Activated naive CD4-positive, alpha-beta T cell treated with anti-CD3 and anti-CD28 coated beads, Interleukin-2, amount 50 U/mL, for 16 hours (primary cell): ENCODE measurements at regions not wholly inside any gene's neighbourhood (a gene's known extent, or its start where the extent isn't known, plus 50 kb on each side); places are given as distances from the start of the nearest gene placed in this dataset.
"Not testable (repeated sequence)": the region's sequence is repeated elsewhere in the genome, so short reads cannot be mapped to it uniquely, and the experiment has no call there.

Source experiments
- DNase-seq: peaks from one replicate; pipeline ENCODE4 v3.0.0-alpha.2; 2020

DNA sequence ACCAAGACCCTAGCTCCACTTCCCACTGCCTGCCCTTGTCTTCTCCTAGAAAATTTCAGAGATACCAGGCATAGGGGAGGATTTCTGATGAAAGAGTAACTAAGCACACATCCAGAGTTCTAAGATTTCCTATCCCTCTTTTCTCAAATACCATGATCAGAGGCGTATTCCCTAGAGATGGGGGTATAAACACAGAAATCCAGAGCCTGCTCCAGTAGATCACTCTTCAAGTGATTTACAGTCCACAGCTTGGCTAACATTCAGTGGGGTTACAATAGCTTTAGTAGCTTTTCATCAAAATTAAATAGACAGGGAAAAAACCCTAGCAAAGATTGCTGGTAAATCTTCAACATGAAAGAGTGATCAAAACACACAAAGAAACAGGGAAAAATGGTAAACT is 800.7 kb upstream of the GRM7 start:
- no peak for DNase-seq

DNA sequence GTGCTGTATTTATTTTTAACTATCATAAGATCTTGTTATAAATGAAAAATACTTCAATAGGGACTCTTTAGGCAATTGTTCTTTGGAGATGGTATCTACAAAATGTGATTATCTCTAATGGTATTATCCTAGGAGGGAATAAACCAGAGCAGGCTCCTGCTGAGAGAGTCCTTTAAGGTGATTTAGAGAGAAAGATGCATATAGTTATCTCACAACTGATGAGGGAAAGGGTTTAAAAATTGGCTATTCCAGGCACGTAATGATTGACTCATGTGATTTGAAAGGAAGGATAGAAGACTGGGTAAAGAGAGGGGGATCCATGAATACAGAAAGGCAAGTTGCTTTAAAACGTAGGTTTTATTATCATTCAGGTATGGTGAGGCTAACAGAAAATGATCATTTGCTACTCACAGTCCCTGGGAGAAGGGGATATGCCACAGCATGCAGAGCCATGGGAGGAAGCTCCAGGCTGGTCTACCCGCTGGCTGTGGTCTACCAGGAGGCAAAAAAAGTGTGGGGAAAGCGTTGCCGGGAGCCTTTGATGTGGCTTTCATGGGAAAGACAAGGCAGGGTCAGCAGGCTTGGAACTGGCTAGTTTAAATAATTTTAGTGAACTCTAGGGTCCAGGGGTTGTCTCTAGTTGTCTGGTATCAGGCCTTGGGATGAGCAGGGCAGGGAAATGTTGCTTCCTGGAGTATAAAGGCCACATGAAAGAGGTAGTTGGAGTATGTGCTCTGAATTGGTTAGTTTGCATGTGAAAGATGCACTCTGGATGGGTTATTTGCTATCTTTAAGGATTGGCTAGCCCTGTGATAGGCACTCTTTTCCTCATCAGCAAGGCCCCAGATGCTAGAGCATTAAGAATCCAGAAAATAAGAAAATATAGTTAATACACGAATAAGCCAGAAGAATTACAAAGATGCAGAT is 798.4 kb upstream of the GRM7 start:
- no peak for DNase-seq

DNA sequence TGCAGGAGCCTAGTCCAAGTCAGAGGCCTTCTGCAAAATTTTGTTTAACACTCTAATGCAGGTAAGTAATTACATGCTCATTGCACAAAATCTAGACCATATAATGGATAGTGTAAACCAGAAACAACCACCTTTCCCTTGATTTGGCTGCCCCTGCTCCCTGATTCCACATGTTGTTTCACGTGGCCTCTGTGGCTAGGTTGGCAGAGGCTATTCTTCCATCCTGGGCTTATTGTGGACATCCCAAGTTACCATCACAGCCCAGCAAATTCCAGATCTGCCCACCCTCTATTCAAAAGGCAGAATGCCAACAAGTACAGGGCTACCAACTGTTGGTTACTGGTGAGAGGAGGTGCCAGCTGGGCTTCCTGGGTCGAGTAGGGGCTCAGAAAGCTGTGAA is 794.5 kb upstream of the GRM7 start:
- no peak for DNase-seq

DNA sequence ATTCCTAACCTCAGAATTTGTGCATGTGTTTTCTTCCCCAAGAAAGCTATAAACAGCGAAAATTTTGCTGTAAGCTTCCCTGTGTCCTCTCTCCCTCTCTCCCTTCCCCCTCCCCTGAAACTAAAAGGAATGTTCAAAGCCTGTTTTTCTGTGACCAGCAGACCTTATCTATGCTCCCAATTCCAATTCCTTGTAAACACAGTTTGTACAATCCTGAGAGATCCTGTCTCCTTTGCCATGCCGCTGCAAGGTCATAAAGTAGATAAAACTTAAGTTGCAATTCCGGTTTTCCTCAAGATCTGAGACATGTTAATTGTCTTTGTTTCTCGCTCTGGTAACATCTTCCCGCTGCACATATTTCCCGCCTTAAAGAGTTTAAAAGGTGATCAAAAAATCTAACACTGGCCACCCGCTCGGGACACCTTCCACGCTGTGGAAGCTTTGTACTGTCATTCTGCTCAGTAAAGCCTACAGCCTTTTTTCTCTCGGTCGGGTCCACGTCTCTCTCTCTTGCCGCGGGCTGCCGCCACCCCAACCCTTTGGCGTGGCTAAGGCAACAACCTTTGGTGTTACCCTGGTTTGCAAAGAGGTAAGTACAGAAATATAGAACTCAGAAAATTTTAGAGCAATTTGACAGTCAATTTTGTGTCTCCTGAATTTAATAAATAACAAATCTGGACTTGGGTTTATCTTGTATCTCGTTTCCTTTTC is 793.9 kb upstream of the GRM7 start:
- DNase-seq = not testable (repeated sequence)

DNA sequence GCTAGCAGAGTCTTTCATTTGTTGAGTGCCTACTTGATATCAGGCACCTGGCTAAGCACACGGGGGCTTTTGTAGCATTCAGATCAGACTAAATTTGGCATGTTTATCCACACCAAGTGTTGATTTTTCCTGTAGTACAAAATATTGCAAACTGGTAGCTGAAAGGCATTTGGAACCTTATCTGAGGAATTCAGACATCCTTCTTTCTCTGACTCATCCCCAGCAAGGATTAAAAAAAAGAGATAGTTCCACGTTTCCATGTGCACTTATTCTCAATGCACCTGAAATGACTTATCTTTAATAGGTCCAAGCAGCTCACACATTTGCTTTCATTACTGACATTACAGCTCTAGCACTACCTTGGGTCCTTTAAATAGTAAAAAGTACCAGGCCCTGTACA is 786.0 kb upstream of the GRM7 start:
- DNase-seq = no peak

DNA sequence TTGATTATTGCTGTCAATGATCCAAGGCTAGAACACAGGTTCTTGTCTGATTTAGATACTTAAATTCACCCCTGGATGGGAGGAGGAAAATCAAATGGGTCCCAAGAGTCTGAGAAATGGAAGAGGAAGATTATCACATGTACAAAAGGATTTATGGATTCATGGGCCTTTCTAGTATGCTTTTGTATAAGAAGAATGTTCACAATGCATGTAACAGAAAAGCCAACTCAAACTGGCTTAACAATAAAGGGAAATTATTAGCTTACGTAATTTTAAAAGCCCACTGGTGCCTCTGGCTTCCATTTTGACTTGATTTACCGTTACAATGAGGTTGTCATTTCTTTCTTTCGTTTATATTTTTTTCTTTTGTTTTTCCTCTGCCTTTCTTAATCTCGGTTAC is 782.5 kb upstream of the GRM7 start:
- DNase-seq = no peak

DNA sequence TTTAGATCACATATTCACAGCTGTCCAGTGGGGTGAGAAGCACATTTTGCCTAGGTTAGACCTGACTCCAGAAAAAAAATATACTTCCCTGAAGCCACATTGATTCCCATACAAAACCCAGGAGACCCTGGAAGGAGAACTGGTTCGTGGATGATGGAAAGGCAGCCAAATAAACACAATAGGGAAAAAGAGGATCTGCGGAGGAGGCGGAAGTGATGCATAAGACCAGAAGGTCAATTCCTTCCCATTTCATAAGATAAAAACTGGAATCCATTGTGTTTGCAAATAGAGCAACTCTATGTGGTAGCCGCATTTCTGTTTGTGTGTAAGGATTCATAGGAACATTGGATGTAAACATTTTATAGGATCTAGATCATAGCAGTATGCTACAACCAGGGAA is 781.9 kb upstream of the GRM7 start:
- no peak for DNase-seq

DNA sequence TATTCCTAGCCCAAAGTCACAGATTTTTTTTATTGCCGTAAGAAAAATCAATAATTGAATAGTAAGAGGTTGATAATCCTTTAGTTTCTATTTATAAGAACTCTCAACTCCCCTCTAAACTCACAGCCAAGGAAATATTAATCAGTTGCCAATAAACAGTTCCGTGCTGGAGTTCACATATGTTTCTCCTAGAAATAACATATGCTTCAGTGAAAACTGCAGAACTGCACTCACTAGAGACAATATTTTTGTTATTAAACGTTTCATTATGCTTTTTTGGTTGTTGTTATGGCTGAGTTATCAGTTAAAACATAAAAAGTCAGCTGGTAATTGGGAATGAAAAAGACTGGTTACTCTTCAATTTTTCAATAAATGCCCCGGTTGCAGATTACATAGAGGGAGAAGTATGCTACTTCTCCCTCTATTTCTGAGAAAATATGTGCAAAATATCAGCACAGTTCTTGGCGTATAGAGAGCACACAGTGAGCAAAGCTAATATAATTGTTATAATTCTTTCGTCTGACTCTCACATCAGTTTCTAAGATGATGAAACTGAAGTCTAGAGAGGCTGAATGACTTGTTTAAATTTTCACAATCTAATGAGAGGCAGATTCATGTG is 781.2 kb upstream of the GRM7 start:
- no peak for DNase-seq

DNA sequence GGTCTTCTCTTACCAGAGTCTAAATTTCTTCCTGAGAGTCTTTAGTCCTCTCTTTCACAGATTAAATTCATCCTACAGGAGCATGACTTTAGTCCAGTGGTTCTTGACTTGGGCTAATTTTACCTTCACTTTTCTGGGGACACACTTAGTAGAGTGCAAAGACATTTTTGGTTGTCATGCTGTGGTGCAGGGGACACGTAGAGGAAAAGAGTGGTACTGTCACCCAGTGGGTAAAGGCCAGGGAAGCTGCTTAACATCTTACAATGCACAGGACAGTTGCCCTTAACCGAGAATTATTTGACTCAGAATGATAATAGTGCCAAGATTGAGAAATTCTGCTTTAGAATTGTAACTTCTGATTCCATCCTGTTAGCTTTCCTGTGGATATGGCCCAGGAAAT is 772.5 kb upstream of the GRM7 start:
- DNase-seq = no peak

DNA sequence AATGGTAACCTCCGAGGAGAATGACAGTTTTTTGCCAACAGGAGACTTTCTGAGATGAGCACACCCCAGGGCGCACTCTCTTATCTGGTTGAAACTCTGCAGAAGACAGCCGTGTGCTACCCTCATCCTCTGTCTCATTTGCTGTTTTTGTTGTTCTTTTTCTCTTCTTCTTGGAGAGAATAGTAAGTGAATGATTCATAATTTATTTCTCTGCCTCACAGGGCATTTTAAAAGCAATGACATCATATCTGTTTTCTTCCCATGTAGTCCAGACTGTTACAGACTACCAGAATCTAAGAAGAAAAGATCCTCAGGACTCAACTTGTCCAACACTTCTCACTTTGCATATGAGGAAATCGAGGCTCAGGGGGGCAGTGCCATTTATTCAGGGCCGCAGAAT is 771.1 kb upstream of the GRM7 start:
- no peak for DNase-seq

DNA sequence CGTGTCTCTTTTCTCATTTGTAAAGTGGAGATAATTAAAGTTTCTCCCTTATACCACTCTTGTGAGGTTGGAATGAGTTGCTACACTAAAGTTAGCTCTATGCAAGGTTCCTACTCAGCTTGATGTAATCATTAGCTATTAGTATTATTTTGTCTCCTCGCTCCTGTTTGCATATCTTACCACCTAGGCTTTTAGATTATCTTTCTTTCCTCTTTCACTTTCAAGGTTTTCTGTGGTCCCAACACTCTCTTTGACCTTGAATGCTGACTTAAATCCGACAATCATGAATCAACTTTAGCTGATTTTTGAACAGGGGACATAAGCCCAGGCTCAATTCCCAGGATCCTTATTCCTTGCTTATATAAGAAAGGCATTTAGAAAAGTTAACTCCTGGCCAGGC is 769.7 kb upstream of the GRM7 start:
- no peak for DNase-seq

DNA sequence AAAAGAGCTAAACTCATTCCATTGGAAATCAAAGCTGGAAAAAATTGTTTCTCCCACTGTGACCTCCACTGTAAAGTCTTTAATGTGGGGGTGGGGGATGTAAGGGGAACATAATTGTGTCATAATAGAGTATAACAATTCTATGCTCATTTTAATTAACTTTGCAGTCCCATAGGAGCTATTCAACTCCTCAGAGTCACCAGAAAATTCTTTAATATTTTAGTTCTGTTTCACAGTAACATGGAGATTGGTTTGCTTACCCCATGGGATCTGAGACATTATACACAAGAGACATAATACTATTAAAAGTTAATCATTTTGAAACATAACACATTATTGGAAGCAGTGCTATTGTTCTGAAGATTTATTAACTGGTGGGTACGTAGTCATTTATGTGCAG is 765.9 kb upstream of the GRM7 start:
- DNase-seq = no peak

DNA sequence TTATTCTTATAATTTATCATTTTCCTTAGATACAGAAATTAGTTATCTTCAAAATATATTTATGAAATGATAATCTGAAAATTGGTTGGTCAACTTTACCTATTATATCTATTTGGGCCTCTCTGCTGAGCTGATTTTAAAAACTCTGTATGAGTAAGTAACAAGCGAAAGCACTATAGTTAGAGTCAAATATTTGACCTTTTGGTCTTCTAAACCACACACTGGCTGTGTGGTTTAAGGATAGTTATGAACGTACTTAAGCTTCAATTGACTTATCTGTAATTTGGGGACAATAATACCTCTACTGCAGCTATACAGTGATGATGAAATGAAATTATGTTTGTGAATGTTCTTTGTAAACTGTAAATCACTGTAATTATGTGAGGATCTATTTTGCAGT is 763.9 kb upstream of the GRM7 start:
- DNase-seq = no peak

DNA sequence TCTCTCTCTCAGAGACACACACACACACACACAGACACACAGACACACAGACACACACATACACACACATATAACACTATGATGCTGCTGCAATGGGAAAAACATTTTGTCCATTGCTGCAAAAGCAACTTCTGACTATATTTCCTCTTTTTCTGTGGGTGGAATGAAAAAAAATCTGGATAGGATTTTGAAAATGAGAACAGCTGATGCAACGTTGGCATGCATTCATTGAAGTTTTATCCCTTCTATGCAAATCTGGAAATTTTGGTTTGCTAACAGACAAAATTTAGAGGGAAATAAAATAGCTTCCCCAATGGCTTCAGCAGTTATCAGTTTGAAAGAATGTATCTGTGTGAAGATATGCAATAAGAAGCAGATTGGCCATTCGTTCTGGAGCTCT is 763.4 kb upstream of the GRM7 start:
- DNase-seq = no peak

DNA sequence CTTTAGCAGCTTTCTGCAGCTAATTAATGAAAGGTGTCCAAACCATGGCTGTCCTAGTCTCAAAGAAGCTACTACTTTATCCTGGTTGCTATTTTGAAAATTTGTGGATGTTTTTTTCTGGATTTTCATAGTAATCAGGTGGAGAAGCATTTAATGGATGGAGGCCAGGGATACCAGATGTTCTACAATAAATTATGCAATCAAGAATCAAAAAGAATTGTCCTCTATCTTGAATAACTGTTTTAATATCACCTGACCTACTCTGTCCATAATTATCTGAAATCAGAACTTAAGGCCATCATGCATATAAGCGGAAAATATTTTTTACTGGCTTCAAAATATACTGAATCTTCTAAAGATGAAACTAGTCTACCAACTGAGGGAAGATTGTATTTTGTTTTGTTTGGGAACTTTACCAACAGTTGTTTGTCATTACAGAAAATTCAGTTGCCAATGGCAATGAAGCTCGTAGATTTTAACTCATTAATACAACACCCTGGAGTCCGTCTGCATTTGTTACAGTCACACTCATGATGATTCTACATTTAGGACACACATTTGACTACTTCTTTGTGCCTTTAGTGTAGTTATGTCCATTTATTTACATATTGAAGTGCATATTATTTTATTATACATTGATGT is 762.3 kb upstream of the GRM7 start:
- no peak for DNase-seq

DNA sequence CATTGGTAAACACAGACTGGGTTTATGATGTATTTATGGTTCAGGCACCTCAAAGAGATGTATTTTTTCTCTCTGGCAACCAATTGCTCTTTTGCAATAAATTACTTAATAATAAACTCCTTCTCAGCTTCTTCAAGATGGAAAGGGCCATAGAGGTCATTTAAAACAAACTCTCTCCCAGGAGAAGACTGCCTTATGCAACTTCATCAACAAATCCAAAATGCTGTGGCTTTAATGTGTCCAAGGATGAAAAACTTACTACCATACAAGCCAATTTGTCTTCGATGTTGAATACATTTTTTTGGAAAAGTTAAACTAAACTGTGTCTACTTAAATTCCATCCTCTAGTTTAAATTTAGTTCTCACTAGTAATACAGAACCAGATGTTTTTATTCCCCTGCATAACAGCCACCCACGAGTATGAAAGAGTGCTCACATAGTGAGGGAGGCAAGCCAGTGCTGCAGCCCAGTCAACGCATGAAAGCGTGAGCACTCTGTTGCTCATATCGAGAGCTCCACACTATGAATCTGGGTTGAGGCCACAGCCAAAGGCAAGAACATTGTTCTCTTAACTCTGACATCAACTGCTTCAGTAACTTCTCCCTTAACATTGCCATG is 761.3 kb upstream of the GRM7 start:
- DNase-seq = no peak

DNA sequence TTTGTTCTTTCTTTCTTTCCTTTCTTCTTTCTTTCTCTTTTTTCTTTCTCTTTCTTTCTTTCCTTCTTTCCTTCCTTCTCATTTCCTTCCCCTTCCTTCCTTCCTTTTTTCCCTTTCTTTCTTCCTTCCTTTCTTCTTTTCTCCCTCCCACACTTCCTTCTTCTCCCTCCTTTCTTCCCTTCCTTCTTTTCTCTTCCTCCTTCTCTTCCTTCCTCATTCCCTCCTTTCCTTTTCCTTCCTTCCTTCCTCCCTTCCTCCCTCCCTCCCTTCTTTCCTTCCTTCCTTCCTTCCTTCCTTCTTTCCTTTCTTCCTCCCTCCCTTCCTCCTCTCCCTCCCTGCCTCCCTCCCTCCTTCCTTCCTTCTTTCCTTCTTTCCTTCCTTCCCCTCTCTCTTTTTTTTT is 755.7 kb upstream of the GRM7 start:
- DNase-seq = no peak

DNA sequence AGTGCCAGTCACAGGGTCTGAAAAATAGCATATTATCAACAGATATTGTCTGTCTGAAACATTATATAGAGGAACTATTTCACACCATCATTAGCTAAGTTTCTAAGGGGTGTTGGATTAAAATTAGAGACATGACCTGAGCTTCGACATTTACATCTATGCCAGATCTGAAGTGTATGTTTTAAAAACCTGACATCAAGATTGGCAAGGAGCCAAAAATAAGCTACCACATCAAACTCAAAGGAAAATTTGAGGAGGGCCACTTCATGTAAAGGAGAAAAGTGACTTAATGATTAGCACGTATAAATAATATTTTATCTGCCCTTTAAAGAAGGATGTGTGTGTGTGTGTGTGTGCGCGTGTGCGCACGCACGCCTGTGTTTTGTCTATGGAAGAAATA is 752.0 kb upstream of the GRM7 start:
- no peak for DNase-seq

DNA sequence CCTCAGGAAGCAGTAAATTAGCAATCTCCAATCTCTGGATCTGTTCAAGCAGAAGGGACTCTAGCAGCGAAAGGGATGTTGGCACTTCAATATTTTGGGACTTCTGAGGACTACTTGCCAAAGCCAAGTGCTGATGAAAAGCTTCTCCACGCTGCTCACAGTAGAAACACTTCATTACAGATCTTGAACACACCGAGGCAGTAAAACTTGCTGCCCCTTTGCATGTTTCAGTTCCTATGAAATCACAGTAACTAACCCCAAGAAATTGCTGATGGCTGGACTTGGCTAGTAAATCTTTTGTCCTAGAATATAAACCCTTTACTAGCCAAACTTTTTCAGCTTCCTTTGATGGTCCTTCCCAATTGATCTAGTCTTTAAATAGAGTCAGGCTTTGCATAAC is 750.5 kb upstream of the GRM7 start:
- no peak for DNase-seq

DNA sequence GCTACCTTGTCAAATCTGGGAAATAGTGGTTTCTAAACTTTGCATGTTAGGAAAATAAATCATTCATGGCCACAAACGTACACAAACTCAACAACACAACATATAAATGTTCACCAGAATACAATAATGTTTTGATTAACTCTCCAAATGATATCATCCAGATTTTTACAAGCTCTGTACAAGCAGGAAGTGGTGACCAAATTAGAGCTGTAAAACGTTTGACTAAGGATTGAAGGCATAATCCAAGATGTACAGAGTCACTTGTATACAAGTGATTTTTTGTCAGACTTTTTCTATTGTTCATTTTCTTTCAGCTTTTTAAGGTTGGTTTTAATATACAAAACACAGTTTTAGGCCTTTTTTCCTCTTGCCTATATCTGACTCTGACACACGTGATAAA is 748.4 kb upstream of the GRM7 start:
- no peak for DNase-seq

DNA sequence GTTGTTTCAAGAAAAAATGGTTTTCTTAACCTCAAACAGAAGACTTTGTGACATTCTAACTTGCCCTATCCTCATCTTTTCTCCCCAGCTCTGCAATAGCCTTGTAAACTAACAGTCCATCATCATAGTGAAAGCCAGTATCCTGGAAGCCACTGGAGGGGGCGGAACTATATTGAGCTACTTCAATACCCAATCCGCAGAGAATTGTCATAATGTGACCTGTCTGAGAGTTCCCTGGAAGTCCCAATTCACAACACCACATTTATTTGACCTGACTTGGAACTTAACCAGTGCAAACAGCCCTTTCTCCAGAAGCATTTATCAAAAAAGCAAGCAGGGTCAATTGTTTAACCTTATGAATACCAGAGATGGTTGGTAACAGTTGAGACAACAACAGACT is 747.6 kb upstream of the GRM7 start:
- DNase-seq = no peak

DNA sequence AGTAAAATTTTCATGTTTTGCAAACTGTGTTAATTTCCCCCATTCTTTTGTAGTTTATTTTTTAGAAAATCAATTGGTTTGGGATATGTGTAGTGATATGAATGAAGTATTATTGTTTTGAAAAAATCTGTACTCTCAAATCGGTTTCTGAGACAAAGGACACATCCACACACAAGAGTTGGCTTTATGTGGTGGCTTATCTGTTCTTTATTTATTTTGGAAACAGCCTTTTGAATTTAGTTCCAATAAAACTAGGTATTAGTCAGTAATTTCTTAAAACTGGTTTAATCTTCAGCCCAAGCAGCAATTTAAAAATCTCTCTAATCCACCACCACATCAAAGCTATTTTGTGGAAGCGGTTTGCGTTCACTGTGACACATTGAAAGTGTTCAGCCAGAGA is 741.5 kb upstream of the GRM7 start:
- no peak for DNase-seq

DNA sequence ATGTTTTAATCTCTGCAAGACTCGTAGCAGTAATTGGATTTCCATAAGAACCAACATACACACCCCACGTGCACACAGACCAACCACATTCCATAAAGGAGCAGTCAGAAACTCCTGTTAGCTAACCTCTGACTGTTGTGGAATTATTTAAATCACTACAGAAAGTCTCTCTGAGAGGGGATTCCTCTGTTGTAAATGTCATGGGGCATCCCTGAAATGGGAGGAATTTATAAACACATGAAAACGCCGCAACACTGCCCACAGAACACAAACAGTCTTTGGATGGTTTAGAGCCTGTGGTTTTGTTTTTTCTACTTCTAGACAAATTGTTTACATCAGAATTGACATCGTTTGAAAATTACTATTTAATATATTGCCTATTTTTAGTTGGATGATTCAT is 740.1 kb upstream of the GRM7 start:
- no peak for DNase-seq
